IMR-90 (cell line): ENCODE measurements at regions not wholly inside any gene's neighbourhood (a gene's known extent, or its start where the extent isn't known, plus 50 kb on each side); places are given as distances from the start of the nearest gene placed in this dataset.

Source experiments
- CTCF ChIP-seq: conservative IDR thresholded peaks from 2 replicates; pipeline ENCODE4 v1.5.1; 2012; ENCODE audit warnings: mild to moderate bottlenecking, low read depth, low read length, improper control_type of control experiment
- MAFK ChIP-seq: IDR thresholded peaks from 2 replicates; pipeline ENCODE4 v1.6.1; 2012; ENCODE audit warnings: low read depth, low read length, improper control_type of control experiment
- RAD21 ChIP-seq: IDR thresholded peaks from 2 replicates; pipeline ENCODE4 v1.6.1; 2012; ENCODE audit warnings: low read length, improper control_type of control experiment

- TF ChIP-seq MAFK: no peak
- peak; percentile 95 for TF ChIP-seq CTCF
- TF ChIP-seq RAD21: peak; percentile 98
Measured at GRCh38 chr6:111997078-111997852, 56.6 kb upstream of the CCN6 start.
